MM.1S (cell line): ENCODE measurements at regions not wholly inside any gene's neighbourhood (a gene's known extent, or its start where the extent isn't known, plus 50 kb on each side); places are given as distances from the start of the nearest gene placed in this dataset.

Experiments
- EZH2 ChIP-seq: fragments of 300-600 bp; sonication (generic); optimal IDR thresholded peaks from 2 replicates; pipeline ENCODE3; 2017; ENCODE audit warnings: low read depth, mild to moderate bottlenecking, antibody characterized with exemption, low read length, mixed read lengths
- EZH2phosphoT487 ChIP-seq: fragments of 300-600 bp; sonication (generic); IDR thresholded peaks from 2 replicates; pipeline ENCODE4 v1.6.1; 2018; ENCODE audit warnings: antibody characterized with exemption, low read length
- TF ChIP-seq, protein P1 (sequence below): fragments of 300-600 bp; sonication (generic); IDR thresholded peaks from 2 replicates; pipeline ENCODE4 v1.5.1; 2016; ENCODE audit warnings: antibody characterized with exemption, low read length, mixed read lengths

DNA sequence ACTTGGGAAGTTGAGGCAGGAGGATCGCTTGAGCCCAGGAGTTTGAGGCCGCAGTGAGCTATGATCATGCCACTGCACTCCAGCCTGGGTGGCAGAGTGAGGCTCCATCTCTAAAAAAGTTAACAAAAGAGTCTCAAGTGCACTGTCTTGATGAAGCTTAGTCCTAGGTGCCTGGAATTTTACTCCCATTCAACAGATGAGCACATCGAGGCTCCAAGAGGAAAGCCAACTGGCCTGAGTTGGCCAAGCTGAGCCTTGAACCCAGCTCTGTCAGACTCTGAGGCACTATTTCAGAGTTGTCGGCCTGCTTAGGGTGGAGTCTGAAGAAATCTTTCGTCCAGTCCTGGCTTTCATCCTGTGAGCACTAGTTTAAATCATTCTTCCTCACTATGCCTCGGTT, 98.1 kb upstream of the MAP1LC3B2 start:
- TF ChIP-seq EZH2 (no peak), EZH2phosphoT487 (no peak)
- TF ChIP-seq, protein P1, sequence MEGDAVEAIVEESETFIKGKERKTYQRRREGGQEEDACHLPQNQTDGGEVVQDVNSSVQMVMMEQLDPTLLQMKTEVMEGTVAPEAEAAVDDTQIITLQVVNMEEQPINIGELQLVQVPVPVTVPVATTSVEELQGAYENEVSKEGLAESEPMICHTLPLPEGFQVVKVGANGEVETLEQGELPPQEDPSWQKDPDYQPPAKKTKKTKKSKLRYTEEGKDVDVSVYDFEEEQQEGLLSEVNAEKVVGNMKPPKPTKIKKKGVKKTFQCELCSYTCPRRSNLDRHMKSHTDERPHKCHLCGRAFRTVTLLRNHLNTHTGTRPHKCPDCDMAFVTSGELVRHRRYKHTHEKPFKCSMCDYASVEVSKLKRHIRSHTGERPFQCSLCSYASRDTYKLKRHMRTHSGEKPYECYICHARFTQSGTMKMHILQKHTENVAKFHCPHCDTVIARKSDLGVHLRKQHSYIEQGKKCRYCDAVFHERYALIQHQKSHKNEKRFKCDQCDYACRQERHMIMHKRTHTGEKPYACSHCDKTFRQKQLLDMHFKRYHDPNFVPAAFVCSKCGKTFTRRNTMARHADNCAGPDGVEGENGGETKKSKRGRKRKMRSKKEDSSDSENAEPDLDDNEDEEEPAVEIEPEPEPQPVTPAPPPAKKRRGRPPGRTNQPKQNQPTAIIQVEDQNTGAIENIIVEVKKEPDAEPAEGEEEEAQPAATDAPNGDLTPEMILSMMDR, result no peak
